ENCODE measurements at regions not wholly inside any gene's neighbourhood (a gene's known extent, or its start where the extent isn't known, plus 50 kb on each side); places are given as distances from the start of the nearest gene placed in this dataset.

GRCh38 chrX:40169193-40170101 lies 71.7 kb upstream of the BCOR start:
- H3K4me1 ChIP-seq (ENCODE audit: insufficient read depth, low read length) = peaks cover 92% of the 10 kb centered on the region
- intact Hi-C loops (cut with micrococcal nuclease; ENCODE audit: unreplicated experiment) = loop anchor here (5.0 kb wide), 2 partner anchors 87 to 98 kb away; no protein-coding TSS in a partner anchor
- FAIRE-seq = peak; percentile 59
- H2AFZ ChIP-seq (ENCODE audit: low read length) = no peak overlapping the region
- peak overlapping the region; percentile 76 for H3K4me2 ChIP-seq (ENCODE audit: low read depth, low read length)
- H3K79me2 ChIP-seq (ENCODE audit: insufficient read depth, low read length) = peaks cover 9% of the 10 kb centered on the region
- 4% methylated on average over 12 of the region's 44 CpGs for WGBS (ENCODE audit: low lambda C conversion rate)
- peak overlapping the region; percentile 14 for H3K9ac ChIP-seq (ENCODE audit: insufficient read depth, low read depth, low read length)
- BruUV-seq (replicated peaks) = no TSS peak
- peak overlapping the region; percentile 67 for H3K27ac ChIP-seq (ENCODE audit: extremely low read length, insufficient read depth, low read length)
- peak overlapping the region; percentile 12 to 30 (median 28); a peak in 5 of 6 replicates for H3K4me3 ChIP-seq (replicated peaks in 1 of 3; ENCODE audit: insufficient read depth in 1 of 3, low read depth in 2 of 3, low read length in 3 of 3)
- POLR2A ChIA-PET = interaction anchor here (0.8 to 2.7 kb wide), 8 partner anchors 8 to 156 kb away, joined by 3 to 22 read pairs (median 6); no protein-coding TSS in a partner anchor
- peak; percentile 59 for ATAC-seq
- H3K9me3 ChIP-seq (ENCODE audit: low read length) = no peaks in the 10 kb centered on the region
- H3K27me3 ChIP-seq (ENCODE audit: control insufficient read depth in 1 of 2, insufficient read depth in 2 of 2, low read length in 2 of 2) = no peaks in the 10 kb centered on the region
- CTCF ChIA-PET (ENCODE audit: low intra/inter-chr PET ratio, low total read pairs) = no interaction called here
- no peaks in the 10 kb centered on the region for H4K20me1 ChIP-seq (ENCODE audit: insufficient read depth, low read length)
- peak; percentile 70 for DNase-seq (ENCODE audit: low spot score)
- in situ Hi-C loops (cut with HindIII; ENCODE audit: extremely low pct_ligation_motif_present, low pct_unique_long_range_greater_than_20kb) = no loop called here
- no peaks in the 10 kb centered on the region for H3K36me3 ChIP-seq (replicated peaks in 1 of 2; ENCODE audit: control insufficient read depth in 1 of 2, insufficient read depth in 2 of 2, low read length in 2 of 2)
- TF ChIP-seq ZNF34 (CRISPR knock-in tag; IDR thresholded peaks at IDR 0.05; ENCODE audit: borderline replicate concordance) = no peak
- no peak for TF ChIP-seq HNF1B (CRISPR knock-in tag; IDR thresholded peaks at IDR 0.05)
- TF ChIP-seq REPIN1 (CRISPR knock-in tag; IDR thresholded peaks at IDR 0.05; ENCODE audit: borderline replicate concordance, low read depth) = peak; percentile 63; the same call in 1 of the 2 replicates
- TF ChIP-seq RELA (CRISPR knock-in tag; IDR thresholded peaks at IDR 0.05) = no peak
- peak; percentile 53; the same call in 1 of the 2 replicates for TF ChIP-seq FOXK1 (CRISPR knock-in tag; IDR thresholded peaks at IDR 0.05; ENCODE audit: borderline replicate concordance, low read depth)
- no peak for TF ChIP-seq ZNF550 (CRISPR knock-in tag; IDR thresholded peaks at IDR 0.05; ENCODE audit: borderline replicate concordance)
- no peak for TF ChIP-seq ZNF432 (CRISPR knock-in tag; IDR thresholded peaks at IDR 0.05; ENCODE audit: borderline replicate concordance)
- no peak for TF ChIP-seq NFIB (CRISPR knock-in tag; IDR thresholded peaks at IDR 0.05; ENCODE audit: borderline replicate concordance)
- TF ChIP-seq REXO4 (CRISPR knock-in tag; IDR thresholded peaks at IDR 0.05; ENCODE audit: borderline replicate concordance) = no peak
- TF ChIP-seq NFIC (IDR thresholded peaks at IDR 0.05; ENCODE audit: low read length) = no peak
- TF ChIP-seq RFX1 (IDR thresholded peaks at IDR 0.05) = peak; percentile 31; the same call in 1 of the 2 replicates
- TF ChIP-seq LCORL (IDR thresholded peaks at IDR 0.05) = no peak
- 0 out of 2 replicates have a peak, but pooled peaks have one; percentile 71 for TF ChIP-seq LCORL (CRISPR knock-in tag; IDR thresholded peaks at IDR 0.05)
- no peak for TF ChIP-seq TCF7L2 (IDR thresholded peaks at IDR 0.05; ENCODE audit: low read depth, low read length)
- TF ChIP-seq ZNF317 (CRISPR knock-in tag; IDR thresholded peaks at IDR 0.05) = no peak
- no peak; the same call in 1 of the 2 replicates for TF ChIP-seq KDM5B (CRISPR knock-in tag; IDR thresholded peaks at IDR 0.05; ENCODE audit: borderline replicate concordance)
- TF ChIP-seq SIX4 (CRISPR knock-in tag; IDR thresholded peaks at IDR 0.05) = no peak
- no peak for TF ChIP-seq MTF1 (CRISPR knock-in tag; IDR thresholded peaks at IDR 0.05)
- TF ChIP-seq RFXANK (CRISPR knock-in tag; IDR thresholded peaks at IDR 0.05) = no peak
- no peak for TF ChIP-seq CSRNP1 (CRISPR knock-in tag; IDR thresholded peaks at IDR 0.05)
- TF ChIP-seq, protein P1, sequence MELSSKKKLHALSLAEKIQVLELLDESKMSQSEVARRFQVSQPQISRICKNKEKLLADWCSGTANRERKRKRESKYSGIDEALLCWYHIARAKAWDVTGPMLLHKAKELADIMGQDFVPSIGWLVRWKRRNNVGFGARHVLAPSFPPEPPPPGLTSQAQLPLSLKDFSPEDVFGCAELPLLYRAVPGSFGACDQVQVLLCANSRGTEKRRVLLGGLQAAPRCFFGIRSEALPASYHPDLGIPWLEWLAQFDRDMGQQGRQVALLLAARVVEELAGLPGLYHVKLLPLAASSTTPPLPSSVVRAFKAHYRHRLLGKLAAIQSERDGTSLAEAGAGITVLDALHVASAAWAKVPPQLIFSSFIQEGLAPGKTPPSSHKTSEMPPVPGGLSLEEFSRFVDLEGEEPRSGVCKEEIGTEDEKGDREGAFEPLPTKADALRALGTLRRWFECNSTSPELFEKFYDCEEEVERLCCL (CRISPR knock-in tag; IDR thresholded peaks at IDR 0.05; ENCODE audit: borderline replicate concordance) = no peak

Measured in HepG2 (cell line).